SU-DHL-6 (cell line): ENCODE measurements at regions not wholly inside any gene's neighbourhood (a gene's known extent, or its start where the extent isn't known, plus 50 kb on each side); places are given as distances from the start of the nearest gene placed in this dataset.

ENCODE experiments used
- EZH2phosphoT487 ChIP-seq: fragments of 200-600 bp; sonication (generic), shearing (Covaris generic); conservative IDR thresholded peaks from 2 replicates; pipeline ENCODE4 v1.6.1; 2018; ENCODE audit warnings: mild to moderate bottlenecking, antibody characterized with exemption, low read length, moderate library complexity, mixed read lengths
- TF ChIP-seq, protein P1 (sequence below): fragments of 200-600 bp; sonication (generic); IDR thresholded peaks from one replicate; pipeline ENCODE4 v1.5.1; 2017; ENCODE audit warnings: antibody characterized with exemption, mild to moderate bottlenecking, low read length, moderate library complexity; ENCODE audit not compliant: insufficient read depth, poor library complexity, severe bottlenecking

GRCh38 chr11:38219636-38220035, 1621.6 kb upstream of the RAG2 start:
- TF ChIP-seq, protein P1, sequence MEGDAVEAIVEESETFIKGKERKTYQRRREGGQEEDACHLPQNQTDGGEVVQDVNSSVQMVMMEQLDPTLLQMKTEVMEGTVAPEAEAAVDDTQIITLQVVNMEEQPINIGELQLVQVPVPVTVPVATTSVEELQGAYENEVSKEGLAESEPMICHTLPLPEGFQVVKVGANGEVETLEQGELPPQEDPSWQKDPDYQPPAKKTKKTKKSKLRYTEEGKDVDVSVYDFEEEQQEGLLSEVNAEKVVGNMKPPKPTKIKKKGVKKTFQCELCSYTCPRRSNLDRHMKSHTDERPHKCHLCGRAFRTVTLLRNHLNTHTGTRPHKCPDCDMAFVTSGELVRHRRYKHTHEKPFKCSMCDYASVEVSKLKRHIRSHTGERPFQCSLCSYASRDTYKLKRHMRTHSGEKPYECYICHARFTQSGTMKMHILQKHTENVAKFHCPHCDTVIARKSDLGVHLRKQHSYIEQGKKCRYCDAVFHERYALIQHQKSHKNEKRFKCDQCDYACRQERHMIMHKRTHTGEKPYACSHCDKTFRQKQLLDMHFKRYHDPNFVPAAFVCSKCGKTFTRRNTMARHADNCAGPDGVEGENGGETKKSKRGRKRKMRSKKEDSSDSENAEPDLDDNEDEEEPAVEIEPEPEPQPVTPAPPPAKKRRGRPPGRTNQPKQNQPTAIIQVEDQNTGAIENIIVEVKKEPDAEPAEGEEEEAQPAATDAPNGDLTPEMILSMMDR: no peak
- TF ChIP-seq EZH2phosphoT487: no peak
